ENCODE measurements at regions not wholly inside any gene's neighbourhood (a gene's known extent, or its start where the extent isn't known, plus 50 kb on each side); places are given as distances from the start of the nearest gene placed in this dataset.

- POLR2A ChIA-PET = no interaction called here
- DNase-seq (ENCODE audit: low read depth, low spot score) = no peak
- H3K4me3 ChIP-seq (ENCODE audit: low read depth, low read length) = no peak overlapping the region
- CTCF ChIA-PET = no interaction called here
- no peak for TF ChIP-seq CTCF (IDR thresholded peaks at IDR 0.05; ENCODE audit: insufficient read depth, low read length, missing control alignments)
These were observed 403.9 kb downstream of the CTTN start for GRCh38 chr11:70802185-70802584.

GRCh38 chr11:70804139-70804837 is 406.0 kb downstream of the CTTN start:
- CTCF ChIA-PET = interaction anchor here (1.0 kb wide), 1 partner anchor 10 kb away, joined by 3 read pairs; no protein-coding TSS in a partner anchor

GRCh38 chr11:70805243-70805642 is 406.9 kb downstream of the CTTN start:
- DNase-seq (ENCODE audit: low read depth, low spot score) = no peak
- TF ChIP-seq CTCF (IDR thresholded peaks at IDR 0.05; ENCODE audit: insufficient read depth, low read length, missing control alignments) = no peak
- ChIA-PET CTCF (interaction anchor here (0.7 to 1.0 kb wide), 2 partner anchors 9 to 19 kb away, joined by 3 read pairs; no protein-coding TSS in a partner anchor), POLR2A (no interaction called here)
- H3K4me3 ChIP-seq (ENCODE audit: low read depth, low read length) = no peak overlapping the region

More at GRCh38 chr11:70804139-70804837, 406.0 kb downstream of the CTTN start:
- DNase-seq (ENCODE audit: low read depth, low spot score) = no peak
- POLR2A ChIA-PET = no interaction called here
- no peak overlapping the region for H3K4me3 ChIP-seq (ENCODE audit: low read depth, low read length)
- no peak for TF ChIP-seq CTCF (IDR thresholded peaks at IDR 0.05; ENCODE audit: insufficient read depth, low read length, missing control alignments)

GRCh38 chr11:70805971-70806370 is 407.6 kb downstream of the CTTN start:
- no peak overlapping the region for H3K4me3 ChIP-seq (ENCODE audit: low read depth, low read length)
- POLR2A ChIA-PET = no interaction called here
- CTCF ChIA-PET = no interaction called here
- no peak for TF ChIP-seq CTCF (IDR thresholded peaks at IDR 0.05; ENCODE audit: insufficient read depth, low read length, missing control alignments)
- no peak for DNase-seq (ENCODE audit: low read depth, low spot score)

- CTCF ChIA-PET = no interaction called here
- no peak for DNase-seq (ENCODE audit: low read depth, low spot score)
- POLR2A ChIA-PET = no interaction called here
- H3K4me3 ChIP-seq (ENCODE audit: low read depth, low read length) = no peak overlapping the region
- TF ChIP-seq CTCF (IDR thresholded peaks at IDR 0.05; ENCODE audit: insufficient read depth, low read length, missing control alignments) = no peak
These were observed 408.3 kb downstream of the CTTN start for GRCh38 chr11:70806461-70807194.

- TF ChIP-seq CTCF (IDR thresholded peaks at IDR 0.05; ENCODE audit: insufficient read depth, low read length, missing control alignments) = no peak
- CTCF ChIA-PET = no interaction called here
- POLR2A ChIA-PET = no interaction called here
These were observed 408.8 kb downstream of the CTTN start for GRCh38 chr11:70807195-70807543.

More at GRCh38 chr11:70807195-70807543, 408.8 kb downstream of the CTTN start:
- H3K4me3 ChIP-seq (ENCODE audit: low read depth, low read length) = no peak overlapping the region
- DNase-seq (ENCODE audit: low read depth, low spot score) = no peak

Measured in AG04449 (cell line).